ENCODE measurements at regions not wholly inside any gene's neighbourhood (a gene's known extent, or its start where the extent isn't known, plus 50 kb on each side); places are given as distances from the start of the nearest gene placed in this dataset.

GRCh38 chr13:72368031-72368430, 359.4 kb downstream of the MZT1 start:
- no peak for DNase-seq (ENCODE audit: low read depth in 2 of 2)

- DNase-seq (ENCODE audit: low read depth in 2 of 2), result no peak
Observed at GRCh38 chr13:72346716-72347115, 380.7 kb downstream of the MZT1 start.

- no peak for DNase-seq (ENCODE audit: low read depth in 2 of 2)
Observed at GRCh38 chr13:72342364-72342763, 385.1 kb downstream of the MZT1 start.

- no peak for DNase-seq (ENCODE audit: low read depth in 2 of 2)
Observed at GRCh38 chr13:72341904-72342303, 385.5 kb downstream of the MZT1 start.

GRCh38 chr13:72317346-72318109, 409.9 kb downstream of the MZT1 start:
- no peak for DNase-seq (ENCODE audit: low read depth in 2 of 2)

- DNase-seq (ENCODE audit: low read depth in 2 of 2), result no peak
Observed at GRCh38 chr13:72316716-72317115, 410.7 kb downstream of the MZT1 start.

GRCh38 chr13:72315312-72315711, 412.1 kb downstream of the MZT1 start:
- no peak for DNase-seq (ENCODE audit: low read depth in 2 of 2)

- DNase-seq (ENCODE audit: low read depth in 2 of 2), result no peak
Observed at GRCh38 chr13:72314210-72314609, 413.2 kb downstream of the MZT1 start.

- DNase-seq (ENCODE audit: low read depth in 2 of 2), result no peak
Observed at GRCh38 chr13:72313546-72313945, 413.9 kb downstream of the MZT1 start.

GRCh38 chr13:72303941-72304746, 423.3 kb downstream of the MZT1 start:
- DNase-seq (ENCODE audit: low read depth in 2 of 2), result no peak

GRCh38 chr13:72296246-72296645, 429.2 kb upstream of the DACH1 start:
- DNase-seq (ENCODE audit: low read depth in 2 of 2), result no peak

- no peak for DNase-seq (ENCODE audit: low read depth in 2 of 2)
Observed at GRCh38 chr13:72295153-72295552, 428.1 kb upstream of the DACH1 start.

- no peak for DNase-seq (ENCODE audit: low read depth in 2 of 2)
Observed at GRCh38 chr13:72293206-72293605, 426.2 kb upstream of the DACH1 start.

- no peak for DNase-seq (ENCODE audit: low read depth in 2 of 2)
Observed at GRCh38 chr13:72290962-72291681, 424.1 kb upstream of the DACH1 start.

GRCh38 chr13:72286421-72286820, 419.4 kb upstream of the DACH1 start:
- DNase-seq (ENCODE audit: low read depth in 2 of 2), result no peak

GRCh38 chr13:72284791-72285190, 417.8 kb upstream of the DACH1 start:
- no peak for DNase-seq (ENCODE audit: low read depth in 2 of 2)

GRCh38 chr13:72261732-72262131, 394.7 kb upstream of the DACH1 start:
- no peak for DNase-seq (ENCODE audit: low read depth in 2 of 2)

GRCh38 chr13:72259528-72259927, 392.5 kb upstream of the DACH1 start:
- DNase-seq (ENCODE audit: low read depth in 2 of 2), result no peak

- no peak for DNase-seq (ENCODE audit: low read depth in 2 of 2)
Observed at GRCh38 chr13:72258340-72258981, 391.5 kb upstream of the DACH1 start.

- DNase-seq (ENCODE audit: low read depth in 2 of 2), result no peak
Observed at GRCh38 chr13:72255908-72256307, 388.9 kb upstream of the DACH1 start.

- DNase-seq (ENCODE audit: low read depth in 2 of 2), result no peak
Observed at GRCh38 chr13:72253754-72254153, 386.8 kb upstream of the DACH1 start.

- DNase-seq (ENCODE audit: low read depth in 2 of 2), result no peak
Observed at GRCh38 chr13:72246396-72246795, 379.4 kb upstream of the DACH1 start.

All from stimulated activated CD8-positive, alpha-beta memory T cell treated with anti-CD3 and anti-CD28 coated beads, Interleukin-15, amount 100 ng/mL, for 48 hours (primary cell).